ENCODE measurements at regions not wholly inside any gene's neighbourhood (a gene's known extent, or its start where the extent isn't known, plus 50 kb on each side); places are given as distances from the start of the nearest gene placed in this dataset.

DNA sequence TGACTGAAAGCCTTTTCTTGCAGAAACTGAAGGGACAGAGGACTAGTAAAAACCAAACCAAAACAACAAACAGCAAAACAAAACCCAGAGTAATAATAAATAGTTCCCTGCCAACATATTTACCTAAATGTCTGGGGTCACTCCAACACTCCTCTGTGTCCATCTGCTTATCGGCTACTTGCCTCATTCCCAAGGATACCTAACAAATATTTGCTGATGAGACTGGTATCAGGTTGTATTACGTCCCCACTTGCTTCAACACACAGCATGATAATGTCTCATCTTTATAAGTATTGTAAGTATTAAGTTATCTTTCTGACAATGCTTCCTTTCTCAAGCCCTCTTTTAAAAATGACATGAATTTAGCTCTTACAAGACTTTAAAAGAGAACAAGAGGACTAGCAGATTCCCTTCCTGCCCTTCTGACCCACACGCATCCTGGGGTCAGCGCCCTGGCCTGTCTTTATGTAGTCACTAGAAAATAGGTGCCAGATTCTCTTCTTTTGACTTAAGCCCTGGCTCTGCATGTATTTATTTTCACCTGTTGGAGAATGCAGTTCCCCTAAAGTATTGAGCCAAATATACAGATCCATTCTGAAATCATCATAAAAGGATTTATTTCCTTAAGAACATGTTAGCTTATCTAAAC is 110.2 kb downstream of the SEM1 start:
- TF ChIP-seq, protein P1, sequence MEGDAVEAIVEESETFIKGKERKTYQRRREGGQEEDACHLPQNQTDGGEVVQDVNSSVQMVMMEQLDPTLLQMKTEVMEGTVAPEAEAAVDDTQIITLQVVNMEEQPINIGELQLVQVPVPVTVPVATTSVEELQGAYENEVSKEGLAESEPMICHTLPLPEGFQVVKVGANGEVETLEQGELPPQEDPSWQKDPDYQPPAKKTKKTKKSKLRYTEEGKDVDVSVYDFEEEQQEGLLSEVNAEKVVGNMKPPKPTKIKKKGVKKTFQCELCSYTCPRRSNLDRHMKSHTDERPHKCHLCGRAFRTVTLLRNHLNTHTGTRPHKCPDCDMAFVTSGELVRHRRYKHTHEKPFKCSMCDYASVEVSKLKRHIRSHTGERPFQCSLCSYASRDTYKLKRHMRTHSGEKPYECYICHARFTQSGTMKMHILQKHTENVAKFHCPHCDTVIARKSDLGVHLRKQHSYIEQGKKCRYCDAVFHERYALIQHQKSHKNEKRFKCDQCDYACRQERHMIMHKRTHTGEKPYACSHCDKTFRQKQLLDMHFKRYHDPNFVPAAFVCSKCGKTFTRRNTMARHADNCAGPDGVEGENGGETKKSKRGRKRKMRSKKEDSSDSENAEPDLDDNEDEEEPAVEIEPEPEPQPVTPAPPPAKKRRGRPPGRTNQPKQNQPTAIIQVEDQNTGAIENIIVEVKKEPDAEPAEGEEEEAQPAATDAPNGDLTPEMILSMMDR (IDR thresholded peaks at IDR 0.05; ENCODE audit: low read depth, low read length): no peak
- no peak for TF ChIP-seq EZH2phosphoT487 (IDR thresholded peaks at IDR 0.05; ENCODE audit: low read depth)
